RWPE2 (cell line): ENCODE measurements at regions not wholly inside any gene's neighbourhood (a gene's known extent, or its start where the extent isn't known, plus 50 kb on each side); places are given as distances from the start of the nearest gene placed in this dataset.
"Not testable (repeated sequence)": the region's sequence is repeated elsewhere in the genome, so short reads cannot be mapped to it uniquely, and the experiment has no call there.

Experiments
- ATAC-seq: fragments of 200-7000 bp; cut with Tn5 transposase; 3 replicates; pipeline ENCODE4 v1.9.1; 2021; ENCODE audit warnings: low read depth
- DNase-seq: peaks from one replicate; pipeline ENCODE4 v3.0.0-alpha.2; 2020; ENCODE audit warnings: low spot score
- H3K27ac ChIP-seq: fragments of 450-650 bp; 2 replicates; pipeline ENCODE4 v1.5.1; 2017; ENCODE audit warnings: mild to moderate bottlenecking; ENCODE audit not compliant: poor library complexity, severe bottlenecking
- H3K27me3 ChIP-seq: fragments of 250-450 bp; sonication (Bioruptor Pico); 2 replicates; pipeline ENCODE4 v1.5.1; 2021; ENCODE audit warnings: mild to moderate bottlenecking, moderate library complexity; ENCODE audit not compliant: insufficient read depth, poor library complexity, severe bottlenecking
- H3K36me3 ChIP-seq: fragments of 250-450 bp; sonication (Bioruptor Pico); 2 replicates; pipeline ENCODE4 v1.5.1; 2020; ENCODE audit warnings: low read depth, mild to moderate bottlenecking, moderate library complexity
- H3K4me1 ChIP-seq: fragments of 250-450 bp; sonication (Bioruptor Pico); 2 replicates; pipeline ENCODE4 v1.5.1; 2021; ENCODE audit warnings: mild to moderate bottlenecking, moderate library complexity; ENCODE audit not compliant: insufficient read depth, poor library complexity, severe bottlenecking
- H3K4me3 ChIP-seq: fragments of 250-450 bp; sonication (Bioruptor Pico); 2 replicates; pipeline ENCODE4 v1.5.1; 2021; ENCODE audit warnings: mild to moderate bottlenecking, moderate library complexity; ENCODE audit not compliant: severe bottlenecking
- H3K9me3 ChIP-seq: fragments of 250-450 bp; sonication (Bioruptor Pico); 2 replicates; pipeline ENCODE4 v1.5.1; 2021; ENCODE audit warnings: mild to moderate bottlenecking, moderate library complexity; ENCODE audit not compliant: severe bottlenecking
- TF ChIP-seq, protein P1 (sequence below): fragments of 450-650 bp; IDR thresholded peaks from one replicate; pipeline ENCODE4 v1.5.1; 2017; ENCODE audit warnings: mild to moderate bottlenecking, moderate library complexity; ENCODE audit not compliant: poor library complexity, severe bottlenecking

DNA sequence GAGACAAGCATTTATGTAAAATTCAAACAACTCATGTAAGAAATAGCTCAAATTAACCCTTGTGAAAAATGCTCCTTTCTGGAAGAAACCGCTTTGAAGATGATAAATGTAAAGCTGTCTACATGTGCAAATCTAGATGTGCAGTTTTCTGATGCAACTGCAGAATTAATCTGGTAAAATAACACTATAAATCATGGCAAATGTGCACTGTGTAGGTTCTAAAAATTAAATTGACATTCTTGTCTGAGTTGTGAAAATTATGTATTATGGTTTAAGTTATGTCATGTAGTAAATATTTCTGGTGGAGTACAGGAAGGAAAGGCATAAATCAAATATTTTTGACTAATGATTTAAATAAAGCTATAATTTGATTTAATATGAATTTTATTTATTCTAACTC is 678.1 kb upstream of the SEMA6D start:
- Histone ChIP-seq H3K9me3 (no peaks in the 10 kb centered on the region), H3K4me3 (no peak overlapping the region), H3K36me3 (no peaks in the 10 kb centered on the region), H3K27ac (no peak overlapping the region), H3K4me1 (no peaks in the 10 kb centered on the region), H3K27me3 (peaks cover 10% of the 10 kb centered on the region)
- ATAC-seq (no peak), DNase-seq (no peak)
- TF ChIP-seq, protein P1, sequence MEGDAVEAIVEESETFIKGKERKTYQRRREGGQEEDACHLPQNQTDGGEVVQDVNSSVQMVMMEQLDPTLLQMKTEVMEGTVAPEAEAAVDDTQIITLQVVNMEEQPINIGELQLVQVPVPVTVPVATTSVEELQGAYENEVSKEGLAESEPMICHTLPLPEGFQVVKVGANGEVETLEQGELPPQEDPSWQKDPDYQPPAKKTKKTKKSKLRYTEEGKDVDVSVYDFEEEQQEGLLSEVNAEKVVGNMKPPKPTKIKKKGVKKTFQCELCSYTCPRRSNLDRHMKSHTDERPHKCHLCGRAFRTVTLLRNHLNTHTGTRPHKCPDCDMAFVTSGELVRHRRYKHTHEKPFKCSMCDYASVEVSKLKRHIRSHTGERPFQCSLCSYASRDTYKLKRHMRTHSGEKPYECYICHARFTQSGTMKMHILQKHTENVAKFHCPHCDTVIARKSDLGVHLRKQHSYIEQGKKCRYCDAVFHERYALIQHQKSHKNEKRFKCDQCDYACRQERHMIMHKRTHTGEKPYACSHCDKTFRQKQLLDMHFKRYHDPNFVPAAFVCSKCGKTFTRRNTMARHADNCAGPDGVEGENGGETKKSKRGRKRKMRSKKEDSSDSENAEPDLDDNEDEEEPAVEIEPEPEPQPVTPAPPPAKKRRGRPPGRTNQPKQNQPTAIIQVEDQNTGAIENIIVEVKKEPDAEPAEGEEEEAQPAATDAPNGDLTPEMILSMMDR: no peak

DNA sequence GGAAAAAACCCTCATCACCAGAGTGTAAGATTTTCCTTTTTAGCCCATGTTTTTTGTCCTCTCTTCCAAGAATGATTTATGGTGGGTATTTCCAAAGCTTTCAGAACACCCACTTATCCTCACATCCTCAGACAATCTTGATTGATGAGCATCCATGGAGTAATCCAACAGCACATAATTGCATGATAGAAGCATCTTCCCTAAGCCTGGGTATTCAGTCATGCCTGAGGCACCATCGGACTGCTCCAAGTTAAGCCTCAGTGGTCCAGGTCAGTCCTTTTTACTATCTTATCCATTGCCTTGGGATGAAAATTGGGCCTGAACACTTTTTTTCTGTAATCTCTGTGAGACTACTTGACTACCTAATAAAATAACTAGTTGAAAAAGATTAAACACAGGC is 676.0 kb upstream of the SEMA6D start:
- ATAC-seq (no peak), DNase-seq (no peak)
- H3K27ac ChIP-seq: no peak overlapping the region
- H3K4me1 ChIP-seq: no peaks in the 10 kb centered on the region
- no peaks in the 10 kb centered on the region for H3K9me3 ChIP-seq
- TF ChIP-seq, protein P1: no peak
- peaks cover 10% of the 10 kb centered on the region for H3K27me3 ChIP-seq
- no peaks in the 10 kb centered on the region for H3K36me3 ChIP-seq
- H3K4me3 ChIP-seq: no peak overlapping the region

DNA sequence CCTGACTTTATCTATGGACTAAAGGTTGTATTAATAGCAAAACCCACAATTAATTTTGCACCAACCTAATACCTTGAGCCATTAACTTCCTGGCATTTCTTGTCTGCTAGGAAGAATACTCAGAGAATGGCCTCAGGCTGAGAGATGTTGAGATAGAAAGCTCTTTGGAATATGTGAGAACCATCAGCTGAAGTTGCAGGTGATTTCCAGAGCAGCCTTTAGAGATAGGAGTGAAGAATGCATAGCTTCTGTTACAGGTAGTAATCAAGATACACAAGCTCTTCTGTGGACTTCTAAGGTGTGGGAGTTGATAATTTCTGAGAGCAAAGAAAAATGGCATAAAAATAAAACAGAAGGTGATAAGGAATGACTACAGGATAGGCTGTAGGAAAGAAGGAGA is 669.3 kb upstream of the SEMA6D start:
- not testable (repeated sequence) for H3K9me3 ChIP-seq, ATAC-seq, DNase-seq, H3K36me3 ChIP-seq, H3K4me3 ChIP-seq, H3K27ac ChIP-seq, H3K4me1 ChIP-seq
- peaks cover 19% of the 10 kb centered on the region for H3K27me3 ChIP-seq

DNA sequence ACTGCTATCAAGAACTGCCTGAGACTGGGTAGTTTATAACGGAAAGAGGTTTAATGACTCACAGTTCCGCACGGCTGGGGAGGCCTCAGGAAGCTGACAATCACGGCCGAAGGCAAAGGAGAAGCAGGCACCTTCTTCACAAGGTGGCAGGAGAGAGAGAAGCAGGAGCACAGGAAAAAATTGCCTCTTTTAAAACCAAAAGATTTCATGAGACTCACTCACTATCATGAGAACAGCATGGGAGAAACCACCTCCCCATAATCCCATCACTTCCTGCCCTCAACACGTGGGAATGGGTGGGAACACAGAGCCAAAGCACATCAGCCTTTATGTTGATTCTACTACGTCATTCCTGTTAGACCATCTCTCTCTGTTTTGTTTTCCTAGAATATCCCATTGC is 650.9 kb upstream of the SEMA6D start:
- TF ChIP-seq, protein P1: no peak
- Histone ChIP-seq H3K4me3 (no peak overlapping the region), H3K9me3 (no peaks in the 10 kb centered on the region), H3K36me3 (no peaks in the 10 kb centered on the region), H3K4me1 (no peaks in the 10 kb centered on the region), H3K27ac (no peak overlapping the region), H3K27me3 (peaks cover 15% of the 10 kb centered on the region)
- DNase-seq: no peak
- no peak for ATAC-seq

DNA sequence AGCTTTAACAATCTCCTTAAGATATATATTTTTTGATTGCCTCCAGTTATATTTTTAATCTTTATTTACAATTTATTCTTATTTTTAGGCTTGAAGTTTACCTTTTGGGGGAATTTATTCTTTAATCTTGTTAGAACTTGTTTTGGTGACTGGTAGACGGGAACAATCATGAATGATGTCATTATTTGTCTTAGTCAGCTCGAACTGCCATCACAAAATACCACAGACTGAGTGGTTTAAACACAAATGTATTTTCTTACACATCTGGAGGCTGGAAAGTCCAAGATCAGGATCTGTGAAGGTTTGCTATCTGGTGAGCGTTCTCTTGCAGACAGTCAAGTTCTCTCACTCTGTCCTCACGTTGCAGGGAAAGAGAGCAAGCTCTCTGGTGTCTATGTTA is 639.5 kb upstream of the SEMA6D start:
- H3K4me1 ChIP-seq, ATAC-seq, H3K27ac ChIP-seq, H3K9me3 ChIP-seq, DNase-seq, H3K27me3 ChIP-seq, H3K4me3 ChIP-seq, H3K36me3 ChIP-seq: not testable (repeated sequence)

DNA sequence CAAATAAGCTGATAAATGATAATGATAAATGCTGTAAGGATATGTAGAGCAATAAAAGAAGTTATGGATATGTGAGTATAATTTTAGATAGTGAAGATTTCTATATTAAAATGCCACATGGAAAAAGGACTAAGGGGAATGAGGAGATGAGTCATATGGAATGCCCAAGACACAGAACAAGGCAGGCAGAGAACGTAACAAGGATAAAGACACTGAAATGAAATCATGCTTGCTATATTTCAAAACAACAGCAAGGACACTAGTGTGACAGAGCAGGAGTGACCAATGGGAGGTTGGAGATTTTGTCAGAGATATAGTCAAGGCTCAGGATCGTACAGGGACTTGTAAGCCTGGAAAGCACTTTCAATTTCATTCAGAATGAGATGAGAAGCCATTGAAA is 621.5 kb upstream of the SEMA6D start:
- no peak for ATAC-seq
- no peak overlapping the region for H3K4me3 ChIP-seq
- H3K36me3 ChIP-seq: no peaks in the 10 kb centered on the region
- no peak overlapping the region for H3K27ac ChIP-seq
- DNase-seq: no peak
- no peaks in the 10 kb centered on the region for H3K9me3 ChIP-seq
- H3K4me1 ChIP-seq: no peaks in the 10 kb centered on the region
- H3K27me3 ChIP-seq: no peaks in the 10 kb centered on the region
- TF ChIP-seq, protein P1: no peak

DNA sequence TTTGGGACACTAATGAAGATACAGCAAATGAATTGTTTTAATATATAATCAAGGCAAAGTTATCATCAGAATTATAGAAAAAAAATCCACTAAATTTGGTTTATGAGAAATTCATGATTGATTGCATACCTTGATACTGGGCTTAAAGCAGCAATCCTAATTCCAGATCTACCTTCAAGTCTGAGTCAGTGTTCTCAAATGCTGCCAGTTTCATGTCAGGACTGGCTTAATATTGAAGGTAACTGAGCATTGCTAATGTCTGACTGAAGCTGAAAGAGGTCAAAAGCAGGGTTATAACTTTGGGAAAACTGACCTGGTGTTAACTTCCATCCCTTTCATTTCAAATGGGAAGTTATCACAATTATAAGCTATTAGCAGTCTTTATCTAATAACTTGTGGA is 618.8 kb upstream of the SEMA6D start:
- H3K36me3 ChIP-seq, DNase-seq, H3K27ac ChIP-seq, ATAC-seq, H3K4me1 ChIP-seq, H3K9me3 ChIP-seq, H3K27me3 ChIP-seq, H3K4me3 ChIP-seq: not testable (repeated sequence)

DNA sequence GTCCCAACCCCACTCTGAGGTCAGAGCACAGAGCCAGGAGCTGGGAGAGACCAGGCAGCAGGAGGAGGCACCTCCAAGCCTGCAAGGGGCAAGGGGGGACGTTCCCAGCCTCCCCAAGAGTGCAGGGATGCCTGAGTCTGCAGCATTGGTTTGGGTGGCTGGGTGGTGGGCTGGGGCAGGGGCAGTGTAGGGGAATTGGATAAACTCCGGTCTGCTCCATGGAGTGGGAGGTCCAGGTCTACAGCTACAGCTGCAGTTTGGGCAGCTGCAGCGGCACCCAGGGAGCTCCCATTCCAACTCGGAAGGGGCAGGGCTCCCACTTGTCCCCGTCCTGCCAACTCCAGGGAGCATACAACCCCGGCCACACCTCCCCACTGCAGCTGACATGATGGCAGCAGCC is 617.5 kb upstream of the SEMA6D start:
- H3K9me3 ChIP-seq, ATAC-seq, H3K4me3 ChIP-seq, H3K36me3 ChIP-seq, H3K27ac ChIP-seq, H3K27me3 ChIP-seq, H3K4me1 ChIP-seq: not testable (repeated sequence)
- peak; percentile 47 for DNase-seq

DNA sequence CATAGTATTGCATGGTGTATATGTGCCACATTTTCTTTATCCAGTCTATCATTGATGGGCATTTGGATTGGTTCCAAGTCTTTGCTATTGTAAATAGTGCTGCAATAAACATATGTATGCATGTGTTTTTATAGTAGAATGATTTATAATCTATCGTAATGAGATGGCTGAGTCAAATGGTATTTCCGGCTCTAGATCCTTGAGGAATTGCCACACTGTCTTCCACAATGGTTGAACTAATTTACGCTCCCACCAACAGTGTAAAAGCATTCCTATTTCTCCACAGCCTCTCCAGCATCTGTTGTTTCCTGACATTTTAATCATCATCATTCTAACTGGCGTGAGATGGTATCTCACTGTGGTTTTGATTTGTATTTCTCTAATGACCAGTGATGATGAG is 608.5 kb upstream of the SEMA6D start:
- not testable (repeated sequence) for H3K4me1 ChIP-seq, DNase-seq, H3K4me3 ChIP-seq, H3K27me3 ChIP-seq, H3K9me3 ChIP-seq, H3K36me3 ChIP-seq
- peak overlapping the region; percentile 2 for H3K27ac ChIP-seq
- ATAC-seq: 0 out of 3 replicates have a peak, but pooled peaks have one; percentile 17
